Activated CD4-positive, alpha-beta T cell treated with anti-CD3 and anti-CD28 coated beads, Interleukin-2, amount 50 U/mL, for 4 hours (primary cell): ENCODE measurements at regions not wholly inside any gene's neighbourhood (a gene's known extent, or its start where the extent isn't known, plus 50 kb on each side); places are given as distances from the start of the nearest gene placed in this dataset.
"Not testable (repeated sequence)": the region's sequence is repeated elsewhere in the genome, so short reads cannot be mapped to it uniquely, and the experiment has no call there.

Source experiments
- DNase-seq, 2 experiments: peaks; one replicate each; pipeline ENCODE4 v3.0.0-alpha.2; 2020

DNA sequence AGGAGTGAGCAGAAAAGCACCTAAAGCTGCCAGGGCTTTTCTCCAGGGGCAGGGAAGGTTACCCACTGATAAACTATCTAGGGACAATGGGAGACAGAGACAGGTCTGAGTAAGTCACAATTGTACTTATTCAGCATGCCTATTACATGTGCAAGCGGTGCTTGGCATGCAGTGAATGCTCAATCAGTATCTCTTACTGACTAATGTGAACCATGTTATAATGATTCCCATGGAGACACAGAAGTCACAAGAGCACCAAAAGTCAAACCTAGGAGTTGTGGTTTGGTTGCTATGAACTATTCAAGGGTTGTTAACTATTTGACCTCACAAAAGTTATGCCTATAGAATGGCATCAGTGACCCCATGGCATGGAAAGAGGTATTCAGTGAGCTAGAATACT lies 50.0 kb upstream of the RASGRP1 start:
- no peak for DNase-seq

DNA sequence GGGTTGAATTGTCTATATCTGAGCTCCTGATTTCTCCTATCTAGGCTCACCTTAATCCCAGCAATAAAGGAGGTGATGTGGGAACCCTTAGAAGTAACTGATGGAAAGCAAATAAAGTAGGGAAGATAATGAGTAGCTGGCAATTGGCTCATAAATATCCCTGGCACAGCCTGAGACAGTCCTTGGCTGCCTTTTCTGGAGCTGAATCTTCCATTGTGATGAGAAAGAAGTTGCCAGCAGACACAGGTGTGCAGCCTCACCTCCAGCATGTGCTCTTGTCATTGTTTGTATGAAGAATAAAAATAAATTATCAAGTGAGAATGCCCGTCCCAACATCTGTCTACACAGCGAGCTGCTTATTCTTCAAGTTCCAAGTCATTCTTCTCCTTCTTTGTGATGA lies 53.2 kb upstream of the RASGRP1 start:
- no peak for DNase-seq

DNA sequence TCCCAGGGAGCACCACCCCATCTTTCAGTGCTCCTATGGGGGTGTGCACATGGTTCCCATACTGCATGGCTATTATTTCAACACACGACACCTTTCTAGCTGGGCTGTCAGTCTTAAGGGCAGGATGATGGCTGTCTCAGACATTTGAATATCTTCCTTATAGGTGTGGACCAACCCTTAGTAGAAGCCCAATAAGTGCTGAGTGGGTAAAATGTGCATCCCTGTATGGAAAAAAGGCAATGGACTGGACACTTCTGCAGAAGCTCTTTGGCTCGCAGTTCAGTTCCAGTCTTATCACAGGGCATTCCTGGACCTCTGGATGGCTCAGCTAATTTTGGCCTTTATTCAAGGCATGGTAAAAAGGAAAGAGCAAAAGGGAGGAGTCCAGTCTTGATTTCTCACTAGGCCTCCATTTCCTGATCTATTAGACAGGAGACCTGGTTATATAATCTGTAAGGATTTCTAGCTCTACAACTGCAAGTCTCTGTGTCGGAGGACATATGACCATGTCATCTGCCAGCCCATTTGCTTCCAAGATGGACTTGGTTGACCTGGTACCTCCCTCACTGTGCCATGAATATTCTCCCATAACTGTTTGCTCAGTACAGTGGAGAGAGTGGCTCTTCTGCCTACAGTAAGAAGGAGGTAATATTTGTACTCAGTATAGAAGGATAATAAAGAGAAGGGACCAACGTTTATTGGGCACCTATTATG lies 53.8 kb upstream of the RASGRP1 start:
- no peak for DNase-seq

DNA sequence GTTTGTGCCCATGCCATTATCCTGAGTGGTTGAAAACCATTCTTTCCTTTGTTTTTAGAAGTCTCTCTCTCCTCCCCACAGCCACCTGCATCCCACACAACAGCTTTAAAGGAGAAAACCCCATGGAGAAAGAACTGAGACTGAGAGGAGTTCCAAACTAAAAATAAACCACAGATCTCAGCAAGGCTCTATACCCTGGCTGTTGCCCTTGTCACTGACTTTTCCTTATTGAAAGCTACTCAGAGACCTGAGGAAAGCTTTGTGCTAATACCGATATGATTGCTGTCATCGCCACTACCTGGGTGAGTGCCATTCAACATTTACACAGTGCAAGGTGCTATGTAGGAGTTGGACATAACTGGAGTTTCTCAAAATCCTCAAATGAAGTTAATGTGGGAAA lies 55.5 kb upstream of the RASGRP1 start:
- DNase-seq: no peak

DNA sequence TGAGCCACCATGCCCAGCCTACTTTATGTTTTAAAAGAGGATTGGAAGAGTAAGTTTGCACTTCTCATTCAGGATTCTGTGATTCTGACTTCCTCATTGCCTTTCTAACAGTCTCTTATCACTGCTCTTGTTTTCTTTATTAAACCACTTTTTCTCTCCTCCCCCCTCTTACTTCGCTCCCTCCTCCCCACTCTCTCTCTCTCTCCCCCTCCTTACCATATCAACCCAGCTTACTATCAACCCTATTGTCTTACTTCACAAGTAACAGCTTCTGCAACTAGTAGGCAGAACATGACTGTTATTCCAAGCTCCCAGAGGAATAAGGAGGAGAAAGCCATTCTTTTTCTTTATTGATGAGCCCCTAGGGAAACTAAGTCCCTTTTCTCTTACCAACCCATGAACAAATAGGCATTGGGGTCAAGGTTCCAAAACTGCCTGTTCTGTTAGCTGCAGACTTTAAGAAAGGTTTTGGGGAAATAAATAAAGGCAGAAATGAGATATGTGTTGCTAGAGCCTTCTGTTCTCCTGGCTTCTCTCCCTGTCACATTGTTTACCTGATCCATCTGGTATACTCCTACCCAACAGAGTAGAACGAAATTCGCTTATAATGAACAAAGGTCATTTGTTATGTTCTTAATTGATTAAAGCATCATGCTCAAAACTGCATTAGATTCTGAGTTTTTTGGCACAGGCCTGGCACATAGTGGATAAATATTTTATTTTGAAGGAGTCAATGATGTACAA lies 56.4 kb upstream of the RASGRP1 start:
- no peak for DNase-seq

DNA sequence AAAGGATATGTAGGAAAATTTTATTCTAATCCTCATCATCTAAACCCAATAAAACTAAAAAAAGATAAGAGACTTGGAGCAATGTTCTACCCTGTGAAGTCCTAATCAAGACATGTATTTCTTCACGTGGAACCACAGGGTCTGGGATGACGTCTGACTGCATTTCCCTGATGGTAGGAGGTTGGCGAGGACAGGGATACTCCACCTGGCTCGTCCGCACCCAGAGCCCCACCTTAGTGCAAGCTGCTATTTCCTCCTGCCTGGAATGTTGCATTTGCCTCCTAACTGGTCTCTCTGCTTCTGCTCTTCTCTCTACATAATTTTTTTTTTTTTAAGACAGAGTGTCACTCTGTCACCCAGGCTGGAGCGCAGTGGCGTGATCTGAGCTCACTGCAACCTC lies 57.7 kb upstream of the RASGRP1 start:
- no peak for DNase-seq

DNA sequence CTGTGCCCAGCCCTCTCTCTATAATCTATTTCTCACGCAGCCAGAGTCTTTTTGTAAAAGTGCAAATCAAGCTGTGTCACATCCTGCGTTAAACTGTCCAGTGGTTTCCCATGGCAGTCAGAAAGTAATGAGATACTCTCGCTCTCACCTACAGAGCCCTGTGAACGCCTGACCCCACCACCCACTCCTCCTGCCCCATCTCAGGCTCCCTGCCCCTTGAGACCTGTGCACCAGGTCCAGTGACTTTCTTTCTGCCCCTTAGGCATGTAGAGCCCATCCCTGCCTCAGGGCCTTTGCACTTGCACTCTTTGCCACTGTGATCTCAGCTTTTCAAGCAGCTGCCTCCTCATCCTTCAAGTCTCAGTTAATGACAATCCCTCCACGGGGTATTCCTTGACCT lies 58.3 kb upstream of the RASGRP1 start:
- DNase-seq: no peak

DNA sequence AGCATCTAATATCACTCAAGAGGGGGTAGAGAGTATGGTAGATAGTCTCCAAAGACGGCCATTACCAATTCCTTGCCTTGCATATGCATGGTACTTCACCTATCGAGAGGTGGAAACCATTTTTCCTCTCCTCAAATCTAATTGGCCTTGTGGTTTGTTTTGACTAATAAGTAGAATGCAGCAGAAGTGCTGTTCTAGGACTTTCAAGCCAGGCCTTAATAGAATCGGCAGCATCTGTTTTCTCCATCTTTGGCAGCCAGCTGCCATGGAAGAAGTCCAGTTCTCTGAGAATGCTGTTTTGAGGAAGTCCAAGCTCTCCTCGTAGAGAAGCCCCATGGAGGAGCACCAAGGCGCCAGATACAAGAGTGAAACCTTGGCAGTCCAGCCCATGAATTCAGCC lies 59.1 kb upstream of the RASGRP1 start:
- DNase-seq: no peak

DNA sequence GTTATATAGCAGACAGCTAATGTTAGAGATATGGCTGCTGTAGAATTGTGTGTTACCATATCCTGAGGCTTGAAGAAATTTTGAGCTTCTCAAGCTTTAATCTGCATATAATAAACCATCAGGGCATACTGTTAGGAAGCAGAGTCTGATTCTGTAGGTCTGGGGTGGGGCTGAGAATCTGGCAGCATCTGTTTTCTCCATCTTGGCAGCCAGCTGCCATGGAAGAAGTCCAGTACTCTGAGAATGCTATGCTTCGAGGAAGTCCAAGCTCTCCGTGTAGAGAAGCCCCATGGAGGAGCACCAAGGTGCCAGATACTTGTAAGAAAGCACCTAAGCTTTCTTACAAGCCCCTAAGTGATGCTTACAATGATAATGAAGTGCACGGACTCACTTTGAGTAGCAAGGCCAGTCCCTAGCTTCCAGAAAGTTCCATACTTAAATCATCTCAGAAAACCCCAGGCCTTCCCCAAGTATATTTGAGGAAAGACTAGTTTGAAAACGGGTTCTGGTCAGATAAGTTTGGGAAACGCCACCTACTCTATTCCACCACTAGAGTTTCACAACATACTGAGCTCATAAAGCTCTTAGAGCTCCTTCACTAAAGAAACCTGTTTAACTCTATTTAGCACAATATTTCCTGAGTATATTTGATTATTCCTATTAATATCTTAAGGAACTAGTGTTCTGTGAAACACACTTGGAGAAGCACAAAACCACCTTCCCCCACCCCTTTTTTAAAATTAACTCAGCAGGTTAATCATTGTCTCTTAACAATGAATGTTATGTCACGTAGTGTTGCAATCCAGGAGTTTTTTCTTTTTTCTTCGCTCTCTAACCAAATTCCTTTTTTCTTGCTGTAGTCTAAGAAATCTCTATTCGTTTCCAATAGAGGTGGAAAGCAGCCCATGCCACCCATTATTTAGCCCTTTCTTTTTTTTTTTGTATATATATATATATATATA lies 59.9 kb upstream of the RASGRP1 start:
- no peak for DNase-seq

DNA sequence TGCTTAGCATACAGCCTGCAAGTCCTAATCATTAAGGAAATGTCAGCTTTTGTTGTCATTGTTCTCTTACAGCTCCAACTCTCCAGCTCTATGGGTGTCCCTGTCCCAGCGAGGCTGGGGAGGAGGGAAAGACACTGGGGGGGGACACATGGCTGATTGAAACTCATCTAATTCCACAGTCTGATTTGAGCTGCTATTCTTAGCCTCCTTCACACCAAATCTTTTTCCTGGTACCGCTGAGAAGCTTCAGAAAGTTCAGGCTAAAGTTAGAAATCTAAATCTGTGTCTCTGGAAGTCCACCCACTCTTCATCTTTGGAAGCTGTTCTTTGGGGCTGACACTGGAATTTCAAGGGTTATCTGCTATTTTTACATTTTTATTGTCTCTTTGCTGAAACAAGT lies 61.3 kb upstream of the RASGRP1 start:
- no peak for DNase-seq

DNA sequence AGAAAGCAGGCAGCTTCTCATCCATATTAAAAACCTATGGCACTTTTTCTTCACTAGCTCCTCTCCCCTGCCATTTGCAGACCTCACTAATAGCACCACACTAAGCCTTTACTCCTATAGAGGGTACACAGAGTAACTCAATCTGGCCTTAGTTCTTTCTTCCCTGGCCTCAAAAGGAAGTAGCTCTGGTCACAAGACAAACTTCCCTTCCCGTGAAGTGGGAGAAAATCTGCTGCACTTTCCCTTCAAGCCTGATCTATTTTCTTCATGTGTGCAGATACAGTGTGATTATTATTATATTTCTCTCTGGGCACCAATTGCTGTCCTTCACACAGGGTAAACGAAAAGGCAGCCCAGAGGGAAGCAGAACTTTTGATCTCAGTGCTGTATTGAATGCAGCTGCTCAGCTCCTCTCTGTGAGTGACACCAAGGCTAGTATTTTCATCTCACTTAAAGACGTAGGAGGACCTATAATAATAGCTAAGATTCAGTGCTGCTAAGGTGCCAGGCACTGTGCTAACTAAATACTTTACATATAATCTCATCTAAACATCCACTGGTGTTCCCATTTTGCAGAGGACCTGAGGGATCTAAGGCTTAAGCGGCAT lies 61.9 kb upstream of the RASGRP1 start:
- no peak for DNase-seq

DNA sequence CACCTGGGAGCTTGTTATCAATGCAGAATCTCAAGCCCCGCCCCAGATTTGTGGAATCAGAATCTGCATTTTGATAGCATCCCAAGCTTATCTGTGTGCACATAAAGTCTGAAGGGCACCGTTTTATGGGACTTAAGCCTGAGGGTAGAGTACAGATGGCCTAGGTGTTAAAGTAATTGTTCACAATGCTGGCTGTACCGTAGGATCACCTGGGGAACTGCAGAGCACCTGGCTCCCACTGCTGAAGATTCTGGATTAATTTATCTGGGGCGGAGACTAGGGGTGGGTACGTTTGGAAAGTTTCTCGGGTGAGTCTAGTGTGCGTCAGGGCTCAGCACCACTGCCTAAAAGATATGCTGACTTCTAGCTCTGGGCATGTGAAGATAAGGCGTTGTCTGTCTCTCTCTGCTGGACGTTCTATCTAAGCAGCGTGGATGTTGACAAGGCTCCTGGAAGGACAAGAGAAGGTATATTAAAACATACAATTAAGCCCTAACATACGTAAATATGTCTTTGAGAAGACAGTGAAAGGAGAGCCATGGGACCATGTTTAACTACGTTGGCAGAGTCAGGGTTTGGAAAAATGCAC lies 63.2 kb upstream of the RASGRP1 start:
- no peak for DNase-seq

DNA sequence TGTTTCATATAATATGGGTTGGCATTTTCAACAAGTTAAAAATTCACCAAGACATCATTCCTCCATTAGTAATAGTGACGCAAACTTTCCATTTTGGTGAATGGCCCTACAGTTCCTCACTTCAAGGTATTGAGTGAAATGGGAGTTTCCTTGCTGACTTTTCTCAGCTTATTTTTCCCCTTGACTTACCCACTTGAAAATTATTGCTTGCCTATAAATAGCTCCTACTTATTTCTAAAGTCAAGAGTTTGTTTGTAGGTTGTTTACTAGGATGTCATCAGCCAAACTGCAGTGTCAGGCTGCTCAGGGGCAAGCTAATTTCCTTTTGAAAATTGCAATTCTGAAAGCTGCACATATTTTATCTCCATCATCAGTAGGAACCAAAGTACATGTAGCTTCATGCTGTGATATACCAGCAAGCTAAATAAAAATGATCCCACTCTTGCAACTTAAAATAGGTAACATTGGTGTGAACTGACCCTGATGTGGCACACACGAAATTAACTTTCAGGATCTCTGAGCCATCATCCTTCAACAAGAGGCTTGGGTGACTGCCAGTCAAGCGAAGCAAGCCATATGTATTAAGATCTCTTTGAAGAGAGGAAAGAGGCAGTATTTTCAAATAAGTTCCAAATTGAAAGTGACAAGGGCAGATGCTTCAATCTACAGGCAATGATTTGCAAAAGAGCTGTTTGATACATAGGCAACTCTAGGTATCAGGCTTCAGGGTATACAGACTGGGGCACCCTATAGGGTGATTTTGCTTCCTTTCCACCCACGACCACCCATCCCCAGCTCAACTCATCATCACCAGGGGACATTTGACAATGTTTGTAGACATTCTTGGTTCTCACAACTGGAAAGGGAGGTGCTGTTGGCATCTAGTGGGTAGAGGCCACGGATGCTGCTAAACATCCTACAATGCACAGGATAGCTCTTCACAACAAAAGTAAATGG lies 66.8 kb upstream of the RASGRP1 start:
- DNase-seq: no peak

DNA sequence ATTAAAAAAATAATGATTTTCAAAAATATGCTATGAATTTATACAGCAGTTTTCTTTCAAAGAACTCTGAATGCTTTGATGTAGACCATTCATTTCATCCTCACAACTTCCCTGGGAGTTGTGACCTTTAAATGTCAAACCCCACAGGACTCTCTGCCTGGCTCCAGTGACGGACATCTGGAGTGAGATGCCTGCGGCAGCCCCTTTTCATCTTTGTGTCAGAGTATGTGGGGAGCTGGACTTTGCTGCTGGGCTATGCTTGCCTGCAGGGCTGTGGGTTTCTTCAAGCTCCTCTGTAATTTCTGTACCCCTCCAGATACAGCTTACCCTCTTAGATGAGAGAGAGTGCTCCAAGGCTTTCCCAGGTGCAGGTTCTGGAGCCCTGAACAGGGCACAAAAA lies 70.6 kb upstream of the RASGRP1 start:
- no peak for DNase-seq

DNA sequence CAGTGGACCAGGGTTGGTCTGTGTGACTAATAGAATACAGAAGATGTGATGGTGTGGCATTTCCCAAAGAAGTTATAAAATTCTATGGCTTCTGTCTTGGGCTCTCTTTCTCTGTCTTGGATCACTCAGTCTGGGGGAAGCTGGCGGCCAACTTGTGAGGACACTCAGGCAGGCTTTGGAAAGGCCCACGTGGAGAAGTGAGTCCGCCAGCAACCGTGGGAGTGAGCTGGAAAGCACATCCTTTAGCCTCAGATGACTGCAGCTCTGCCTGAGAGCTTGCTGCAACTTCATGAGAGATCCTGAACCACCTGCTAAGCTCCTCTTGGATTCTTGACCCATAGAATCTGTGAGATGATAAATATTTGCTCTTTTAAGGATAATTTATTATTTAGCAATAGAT lies 72.0 kb upstream of the RASGRP1 start:
- DNase-seq: no peak

DNA sequence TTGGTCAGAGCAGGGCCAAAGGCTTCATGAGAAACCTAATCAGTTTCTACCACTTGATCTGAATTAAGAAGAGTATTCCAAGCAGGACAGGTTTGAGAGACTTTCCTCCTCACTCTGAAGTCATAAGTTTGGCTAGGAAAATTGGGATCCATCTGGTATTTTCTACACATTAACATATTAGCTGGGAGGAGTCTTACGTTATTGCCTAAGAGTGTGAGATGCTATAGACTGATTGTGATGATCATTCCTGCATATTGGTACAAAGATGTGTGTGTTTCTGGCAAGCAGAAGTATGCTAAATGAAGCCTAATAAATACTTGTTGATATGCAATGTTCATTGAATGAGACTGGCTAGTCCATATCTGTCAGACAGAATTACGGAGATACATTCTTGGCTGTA lies 73.5 kb upstream of the RASGRP1 start:
- DNase-seq: no peak

DNA sequence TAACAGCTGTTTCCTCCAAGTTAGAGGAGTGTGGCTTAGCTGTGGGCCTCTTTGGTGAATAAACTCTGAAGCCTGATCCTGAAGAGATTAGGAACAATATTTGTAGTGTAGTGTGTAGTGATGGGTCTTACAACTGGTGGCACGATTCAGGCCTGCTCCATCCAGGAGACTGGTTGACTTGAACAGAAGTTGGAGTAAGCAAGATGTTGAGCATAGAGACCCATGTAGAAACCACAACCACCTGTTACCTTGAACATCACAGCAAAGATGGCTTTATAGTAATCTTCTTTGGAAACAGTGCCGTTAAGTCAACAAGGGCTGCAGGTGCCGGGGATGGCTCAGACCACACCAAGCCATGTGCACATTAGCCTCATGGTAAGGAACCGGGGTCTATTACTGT lies 74.2 kb upstream of the RASGRP1 start:
- no peak for DNase-seq

DNA sequence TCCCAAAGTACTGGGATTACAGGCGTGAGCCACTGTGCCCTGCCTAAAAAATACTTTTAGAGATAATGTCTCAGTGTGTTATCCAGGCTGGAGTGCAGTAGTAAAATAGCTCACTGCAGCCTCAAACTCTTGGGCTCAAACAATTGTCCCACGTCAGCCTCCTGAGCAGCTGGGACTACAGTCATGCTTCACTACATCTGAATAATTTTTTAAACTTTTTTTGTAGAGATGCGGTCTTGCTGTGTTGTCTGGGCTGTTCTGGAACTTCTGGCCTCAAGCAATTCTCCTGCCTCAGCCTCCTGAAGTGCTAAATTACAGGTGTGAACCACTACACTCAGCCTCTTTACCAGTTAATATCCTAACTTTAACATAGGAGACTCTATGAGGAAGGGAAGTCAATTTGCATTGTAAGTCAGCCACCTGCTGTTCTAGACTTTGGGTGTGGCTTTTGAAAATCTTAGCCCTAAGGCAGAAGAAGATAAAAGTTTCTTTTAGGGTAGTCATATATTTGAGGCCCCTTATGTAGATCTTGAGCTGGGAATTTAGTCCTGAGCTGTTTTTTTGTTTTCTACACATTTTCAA lies 78.2 kb upstream of the RASGRP1 start:
- DNase-seq: no peak

DNA sequence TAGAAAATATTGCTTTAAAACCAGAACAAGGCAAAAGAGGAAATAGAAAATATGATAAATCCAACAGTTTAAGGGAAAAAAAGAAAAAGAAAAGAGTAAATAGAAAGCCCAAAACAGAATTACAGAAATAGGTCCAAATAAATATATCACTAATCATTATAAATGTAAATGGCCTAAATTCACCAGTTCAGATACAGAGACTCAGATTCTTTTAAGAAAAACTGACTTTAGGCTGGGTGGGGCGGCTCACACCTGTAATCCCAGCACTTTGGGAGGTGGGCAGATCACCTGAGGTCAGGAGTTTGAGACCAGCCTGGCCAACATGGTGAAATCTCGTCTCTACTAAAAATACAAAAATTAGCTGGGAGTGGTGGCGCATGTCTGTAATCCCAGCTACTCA lies 79.7 kb upstream of the RASGRP1 start:
- not testable (repeated sequence) for DNase-seq

DNA sequence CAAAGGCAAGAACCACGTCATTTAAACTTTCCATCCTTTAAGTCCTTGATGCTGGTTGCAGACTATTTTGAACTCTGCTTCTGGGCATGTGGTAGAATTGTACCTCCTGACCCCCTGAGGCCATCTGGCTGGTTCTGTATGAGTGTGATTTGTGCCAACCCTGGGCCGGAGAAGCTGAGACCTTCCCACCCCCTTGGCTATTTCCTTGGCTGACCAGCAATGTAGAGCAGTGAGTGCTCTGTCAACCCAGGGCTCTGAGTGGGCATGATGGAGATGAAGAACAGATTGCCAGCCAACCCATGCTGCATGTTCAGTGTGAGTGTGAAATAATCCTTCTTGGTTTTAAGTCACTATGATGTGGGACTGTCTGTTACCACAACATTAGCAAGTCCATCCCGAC lies 82.1 kb upstream of the RASGRP1 start:
- no peak for DNase-seq

DNA sequence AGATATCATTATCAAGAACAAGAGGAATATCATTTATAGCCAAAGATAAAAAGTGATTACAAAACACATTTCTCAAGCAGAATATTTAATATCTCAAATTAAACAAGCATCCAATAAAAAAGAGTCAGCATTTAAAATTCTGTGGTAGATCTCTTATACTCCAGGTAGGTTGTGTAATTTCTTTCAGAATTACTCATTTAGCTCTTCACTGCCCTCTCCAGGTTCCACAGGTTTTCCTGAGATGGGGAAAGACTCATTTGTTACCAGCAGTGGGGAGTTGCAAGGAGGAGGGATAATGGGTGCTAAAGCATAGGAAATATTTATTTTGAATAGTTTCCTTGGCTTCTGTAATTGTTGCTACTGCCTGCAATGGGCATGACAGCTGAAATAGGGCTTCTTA lies 83.1 kb upstream of the RASGRP1 start:
- no peak for DNase-seq
